ENCODE measurements at regions not wholly inside any gene's neighbourhood (a gene's known extent, or its start where the extent isn't known, plus 50 kb on each side); places are given as distances from the start of the nearest gene placed in this dataset.

- DNase-seq = no peak
- Histone ChIP-seq H3K36me3 (no peaks in the 10 kb centered on the region), H3K27me3 (no peaks in the 10 kb centered on the region), H3K4me1 (no peaks in the 10 kb centered on the region), H3K9me3 (no peaks in the 10 kb centered on the region), H3K27ac (no peak overlapping the region), H3K4me3 (no peak overlapping the region)
- 33 to 64% methylated on average over 3 of the region's 3 CpGs for WGBS, 2 donors
- intact Hi-C loops (cut with DNase I) = no loop called here
- TF ChIP-seq EP300 (IDR thresholded peaks at IDR 0.05) (no peak), POLR2AphosphoS5 (IDR thresholded peaks at IDR 0.05) (no peak), CTCF (IDR thresholded peaks at IDR 0.05) (no peak), POLR2A (IDR thresholded peaks at IDR 0.05) (no peak)
Observed at GRCh38 chr13:72643311-72643989, 84.0 kb downstream of the MZT1 start.

GRCh38 chr13:72639377-72639776, 88.1 kb downstream of the MZT1 start:
- DNase-seq = no peak
- no peaks in the 10 kb centered on the region for H3K36me3 ChIP-seq
- no peaks in the 10 kb centered on the region for H3K27me3 ChIP-seq
- H3K4me3 ChIP-seq = no peak overlapping the region
- no peak for TF ChIP-seq CTCF (IDR thresholded peaks at IDR 0.05)
- TF ChIP-seq EP300 (IDR thresholded peaks at IDR 0.05) = no peak
- no peak for TF ChIP-seq POLR2A (IDR thresholded peaks at IDR 0.05)
- no peak for TF ChIP-seq POLR2AphosphoS5 (IDR thresholded peaks at IDR 0.05)
- intact Hi-C loops (cut with DNase I) = no loop called here
- H3K27ac ChIP-seq = no peak overlapping the region
- no peaks in the 10 kb centered on the region for H3K9me3 ChIP-seq
- WGBS, 2 donors = 92 to 94% methylated on average over 5 of the region's 5 CpGs
- H3K4me1 ChIP-seq = no peaks in the 10 kb centered on the region

- H3K27me3 ChIP-seq = no peaks in the 10 kb centered on the region
- no peaks in the 10 kb centered on the region for H3K9me3 ChIP-seq
- no peak overlapping the region for H3K27ac ChIP-seq
- H3K4me1 ChIP-seq = no peaks in the 10 kb centered on the region
- no peak overlapping the region for H3K4me3 ChIP-seq
- intact Hi-C loops (cut with DNase I) = no loop called here
- H3K36me3 ChIP-seq = no peaks in the 10 kb centered on the region
- TF ChIP-seq EP300 (IDR thresholded peaks at IDR 0.05) = no peak
- TF ChIP-seq POLR2AphosphoS5 (IDR thresholded peaks at IDR 0.05) = no peak
- no peak for TF ChIP-seq CTCF (IDR thresholded peaks at IDR 0.05)
- no peak for TF ChIP-seq POLR2A (IDR thresholded peaks at IDR 0.05)
- DNase-seq = no peak
- WGBS, 2 donors = 89 to 90% methylated on average over 7 of the region's 7 CpGs
Observed at GRCh38 chr13:72638059-72638815, 89.2 kb downstream of the MZT1 start.

GRCh38 chr13:72637561-72637960, 89.9 kb downstream of the MZT1 start:
- Histone ChIP-seq H3K36me3 (no peaks in the 10 kb centered on the region), H3K9me3 (no peaks in the 10 kb centered on the region), H3K4me3 (no peak overlapping the region), H3K4me1 (no peaks in the 10 kb centered on the region), H3K27ac (no peak overlapping the region), H3K27me3 (no peaks in the 10 kb centered on the region)
- 78 to 84% methylated on average over 4 of the region's 4 CpGs for whole genome bisulfite sequencing, 2 donors
- no peak for DNase-seq
- no peak for TF ChIP-seq POLR2A (IDR thresholded peaks at IDR 0.05)
- TF ChIP-seq POLR2AphosphoS5 (IDR thresholded peaks at IDR 0.05) = no peak
- no peak for TF ChIP-seq CTCF (IDR thresholded peaks at IDR 0.05)
- TF ChIP-seq EP300 (IDR thresholded peaks at IDR 0.05) = no peak
- intact Hi-C loops (cut with DNase I) = no loop called here

All from sigmoid colon (tissue), 6 donors.